AML-193 (cell line): ENCODE measurements at regions not wholly inside any gene's neighbourhood (a gene's known extent, or its start where the extent isn't known, plus 50 kb on each side); places are given as distances from the start of the nearest gene placed in this dataset.

Source experiments
- DNase-seq, 2 experiments: peaks; one replicate each; lab custom pipeline; 2025; lab: John Stamatoyannopoulos, UW

DNA sequence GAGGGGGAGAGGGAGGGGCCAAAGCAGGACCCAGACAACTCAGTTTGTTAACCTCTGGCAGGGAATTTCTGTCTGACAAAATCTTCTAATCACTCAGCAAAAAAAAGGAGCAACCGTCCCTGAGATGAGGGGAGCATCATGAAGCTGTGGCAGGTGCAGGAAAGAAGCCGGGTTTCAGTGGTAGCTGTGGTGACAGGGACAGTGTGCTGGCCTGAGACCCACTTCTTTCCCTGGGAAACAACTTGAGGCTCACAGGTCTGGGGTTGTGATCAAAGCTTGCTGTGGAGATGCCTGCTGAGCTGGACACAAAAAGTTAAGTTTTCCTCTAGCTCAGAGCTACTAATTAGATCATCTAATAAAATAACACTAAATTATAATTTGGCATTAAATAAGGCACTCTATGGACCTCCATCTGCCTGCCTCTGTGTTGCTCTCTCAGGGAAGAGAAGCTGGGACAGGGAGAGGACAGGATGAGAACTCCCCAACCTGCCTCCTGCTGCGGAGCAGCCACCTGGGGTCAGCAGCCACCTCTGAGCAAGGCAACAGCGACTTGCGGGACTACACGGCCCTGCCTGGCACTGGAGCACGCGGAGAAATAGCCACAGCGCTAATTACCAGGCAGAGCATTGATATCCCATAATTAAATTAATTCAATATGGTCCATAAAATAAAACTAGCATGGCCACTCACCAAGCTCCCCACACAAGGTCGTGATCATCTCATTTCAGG, 104.6 kb upstream of the TEX51 start:
- DNase-seq: no peak

DNA sequence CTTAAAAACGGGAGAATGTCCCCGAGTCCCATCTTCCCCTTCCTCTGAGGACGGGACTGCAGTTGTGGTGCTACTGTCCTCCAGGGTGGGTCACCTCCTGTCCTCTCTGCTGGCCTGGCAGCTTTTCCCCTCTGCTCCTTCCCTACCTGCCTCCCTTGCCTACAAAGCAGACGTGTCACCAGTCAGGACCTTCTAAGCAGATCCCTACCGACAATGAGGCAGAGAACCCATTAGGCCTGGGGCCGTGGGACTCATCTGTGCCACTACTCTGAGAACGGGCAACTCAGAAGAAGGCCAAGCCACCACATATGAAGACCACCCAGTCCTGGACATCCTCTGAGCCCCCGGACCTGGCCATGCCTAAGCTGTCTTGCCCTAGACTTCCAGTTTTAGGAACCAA, 103.0 kb upstream of the TEX51 start:
- DNase-seq: no peak

DNA sequence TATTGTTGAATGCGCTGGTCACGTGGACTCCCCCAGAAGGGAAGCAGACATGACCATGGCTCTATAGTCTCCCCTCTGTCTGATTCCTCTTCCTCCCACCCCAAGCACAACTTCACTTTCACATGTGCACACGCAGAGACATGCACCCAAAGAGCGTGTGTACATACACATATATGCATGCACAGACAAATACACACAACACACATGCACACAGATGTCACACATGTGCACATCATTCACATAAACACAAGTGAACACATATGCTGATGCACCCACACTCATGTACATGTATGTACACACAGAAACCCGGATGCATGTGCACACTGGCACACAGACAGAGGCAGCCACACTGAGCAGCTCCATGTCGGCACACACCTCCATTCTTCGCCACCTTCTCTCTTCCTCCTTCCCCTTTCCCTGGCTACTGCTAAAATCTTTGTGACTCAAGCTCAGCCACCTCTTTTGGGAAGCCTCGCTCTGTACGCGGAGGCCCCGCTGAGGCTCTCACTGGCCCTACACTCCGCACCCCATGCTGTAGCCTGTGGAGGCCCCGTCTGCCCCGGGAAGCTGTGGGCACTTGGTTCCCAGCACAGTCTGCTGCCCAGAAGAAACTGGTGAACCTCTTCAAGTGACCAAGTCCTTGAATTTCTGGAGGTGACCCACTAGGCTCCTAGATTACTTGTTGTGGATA, 101.6 kb upstream of the TEX51 start:
- DNase-seq: no peak

DNA sequence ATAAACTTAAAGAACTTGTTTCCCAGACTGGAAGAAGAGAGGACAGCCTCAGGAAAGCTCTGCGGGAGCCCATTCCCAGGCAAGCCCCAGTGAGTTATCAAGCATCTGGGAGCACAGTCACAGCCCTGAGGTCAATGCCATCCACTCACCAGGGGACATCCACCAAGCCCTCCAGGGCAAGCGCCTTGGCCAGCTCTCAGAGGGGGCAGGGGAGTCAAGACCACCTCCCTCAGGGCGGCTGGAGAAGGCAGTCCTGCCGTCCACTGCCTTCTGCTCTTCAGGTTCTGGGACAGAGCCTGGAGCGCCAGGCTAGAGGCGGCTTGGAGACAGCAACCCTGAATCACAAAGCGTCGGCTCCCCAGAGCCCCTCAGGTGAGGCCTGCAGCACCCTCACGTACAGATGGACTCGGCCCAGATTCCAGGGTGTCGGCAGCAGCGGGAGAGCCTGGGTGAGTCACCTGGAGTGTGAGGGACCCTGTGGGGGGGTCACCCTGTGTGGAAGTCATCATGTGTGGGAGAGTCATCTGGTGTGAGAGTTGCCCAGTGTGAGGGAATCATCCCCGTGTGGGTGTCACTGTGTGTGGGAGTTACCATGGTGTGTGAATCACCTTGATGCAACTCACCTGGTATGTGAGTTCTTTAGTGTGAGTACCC, 100.9 kb upstream of the TEX51 start:
- no peak for DNase-seq

DNA sequence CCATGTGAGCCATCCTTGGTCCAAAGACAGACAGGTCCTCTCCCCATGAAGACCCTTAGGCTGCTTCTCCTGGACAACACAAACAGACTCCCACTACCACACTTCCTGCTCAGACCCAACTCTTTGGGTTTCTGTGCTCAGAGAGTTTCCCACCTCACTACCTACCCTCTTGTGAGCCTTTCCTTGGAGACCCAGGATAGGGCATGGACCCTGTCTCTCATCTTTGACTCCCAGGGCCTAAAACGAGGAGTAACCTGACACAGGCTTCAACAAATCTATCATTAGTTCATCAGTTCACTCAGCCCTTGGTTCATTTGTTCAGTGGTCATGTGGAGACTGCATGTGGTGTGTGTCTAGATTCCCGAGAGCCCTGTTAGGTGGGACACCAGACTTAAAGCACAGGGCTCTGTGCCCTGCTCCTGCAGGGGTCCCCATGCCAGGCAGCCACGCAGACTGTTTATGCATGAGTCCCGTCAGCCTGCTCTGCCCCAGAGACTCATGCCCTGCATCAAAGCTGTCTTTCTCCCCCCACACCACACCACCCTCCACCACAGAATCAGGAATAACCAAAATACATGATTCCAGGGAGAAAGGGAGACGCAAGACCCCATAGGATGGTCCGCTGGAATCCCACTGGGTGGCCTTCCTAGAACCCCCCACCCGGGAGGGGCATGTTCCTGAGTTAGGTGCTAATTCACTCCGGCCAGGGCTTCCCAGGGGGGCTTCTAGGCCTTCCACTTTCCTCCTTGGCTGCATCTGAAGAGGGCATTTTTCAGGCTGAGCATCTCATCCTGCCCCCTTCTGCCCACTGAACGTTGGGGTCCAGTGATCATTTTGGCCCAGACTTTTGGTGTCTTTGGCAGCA, 100.2 kb upstream of the TEX51 start:
- DNase-seq: no peak

DNA sequence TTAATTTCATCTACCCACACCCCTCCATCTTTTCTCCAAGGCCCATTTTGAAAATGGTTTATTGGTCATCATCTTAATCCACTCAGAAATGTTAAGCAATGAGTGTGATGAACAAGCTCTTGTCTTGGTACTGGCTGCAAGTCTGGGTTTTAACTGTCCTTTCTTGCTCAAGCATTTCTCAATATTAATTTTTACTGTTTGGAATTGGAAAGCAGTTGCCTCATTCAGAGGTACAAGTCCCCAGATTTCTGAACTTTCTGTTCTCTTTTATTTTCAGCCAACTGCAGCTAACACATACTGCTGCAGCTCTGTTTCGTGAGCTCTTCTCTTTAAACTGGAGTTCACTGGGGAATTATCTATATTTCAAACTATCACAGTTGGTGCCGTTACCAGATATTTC, 99.4 kb upstream of the TEX51 start:
- DNase-seq: no peak

DNA sequence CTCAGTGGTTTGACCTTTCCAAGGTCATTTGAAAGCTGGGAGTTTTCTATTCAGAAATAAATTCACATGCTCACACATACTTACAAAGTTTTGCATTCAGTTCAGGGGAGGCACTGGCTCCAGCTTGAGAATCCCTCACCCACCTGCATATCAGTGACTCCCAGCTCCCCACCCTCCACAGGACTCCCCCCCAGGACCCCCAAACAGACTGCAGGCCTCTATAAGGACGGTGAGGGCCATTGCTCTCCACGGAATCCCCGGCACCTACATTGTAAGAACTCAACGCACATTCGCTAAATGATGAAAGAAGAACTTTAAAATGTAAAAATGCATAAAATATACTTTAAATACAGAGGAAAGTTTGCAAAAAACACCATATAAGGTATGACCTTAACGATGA, 97.2 kb upstream of the TEX51 start:
- no peak for DNase-seq

DNA sequence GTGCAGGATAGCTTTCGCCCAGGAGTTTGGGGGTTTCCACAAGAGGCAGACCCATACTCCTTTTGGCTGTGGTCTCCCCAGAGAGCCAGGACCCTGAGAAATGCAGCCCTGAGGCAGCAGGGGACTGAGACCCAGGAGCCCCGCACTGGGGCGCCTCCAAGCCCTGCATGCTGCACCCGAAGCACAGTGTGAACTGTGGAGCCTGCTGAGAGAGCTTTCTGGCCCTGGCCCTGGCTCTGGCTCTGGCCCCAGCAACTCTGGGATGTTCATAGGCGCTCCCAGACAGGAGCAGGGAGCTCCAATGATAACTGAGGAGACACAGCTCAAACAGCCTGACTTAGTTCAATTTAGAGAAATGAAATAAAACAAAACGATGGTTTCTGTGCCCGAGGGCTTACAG, 96.4 kb upstream of the TEX51 start:
- DNase-seq: no peak

DNA sequence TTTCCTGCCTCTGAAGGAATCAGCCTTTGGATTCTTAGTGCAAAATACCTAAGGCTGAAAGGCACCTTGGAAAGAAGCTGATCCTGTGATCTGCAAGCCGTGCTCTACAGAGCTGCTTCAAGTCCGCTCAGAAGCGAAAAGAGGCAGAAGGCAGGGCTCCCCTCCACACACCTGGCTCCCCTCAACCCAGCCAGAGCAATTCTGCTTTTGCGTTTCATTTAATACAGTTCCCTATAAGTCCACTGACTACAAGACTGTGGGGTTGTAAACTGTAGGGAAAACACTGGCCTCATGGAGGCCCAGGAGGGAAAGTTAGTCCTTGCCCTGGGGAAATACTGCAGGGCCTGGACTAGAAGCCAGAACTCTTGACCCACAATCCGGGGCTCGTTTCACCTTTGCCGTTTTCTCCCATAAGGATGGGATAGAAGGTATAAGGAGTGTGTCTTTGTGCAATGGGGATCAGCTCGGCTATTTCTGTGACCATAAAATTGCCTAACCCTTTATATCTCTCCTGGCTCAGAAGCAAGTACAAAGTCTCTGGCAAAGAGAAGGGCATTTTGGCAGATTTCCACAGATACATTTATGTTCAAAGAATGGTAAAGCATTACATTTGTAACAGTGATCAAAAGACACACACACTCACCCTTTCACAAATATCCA, 95.8 kb upstream of the TEX51 start:
- no peak for DNase-seq

DNA sequence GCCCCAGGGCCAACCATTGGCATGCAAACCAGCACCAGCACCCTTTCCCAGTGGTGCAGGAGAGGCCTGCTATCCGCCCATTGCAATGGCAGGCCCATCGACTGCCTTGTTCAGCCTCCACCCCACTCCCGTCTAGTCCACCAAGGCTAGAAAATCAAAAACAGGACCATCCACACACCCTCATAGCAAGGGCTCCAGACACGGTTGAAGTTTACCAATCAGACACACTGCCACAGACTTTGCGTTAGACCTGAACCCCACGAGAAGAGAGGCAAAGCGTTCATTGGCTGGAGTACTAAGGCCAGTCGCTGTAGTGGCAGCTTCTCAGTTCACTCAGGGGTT, 95.3 kb upstream of the TEX51 start:
- no peak for DNase-seq

DNA sequence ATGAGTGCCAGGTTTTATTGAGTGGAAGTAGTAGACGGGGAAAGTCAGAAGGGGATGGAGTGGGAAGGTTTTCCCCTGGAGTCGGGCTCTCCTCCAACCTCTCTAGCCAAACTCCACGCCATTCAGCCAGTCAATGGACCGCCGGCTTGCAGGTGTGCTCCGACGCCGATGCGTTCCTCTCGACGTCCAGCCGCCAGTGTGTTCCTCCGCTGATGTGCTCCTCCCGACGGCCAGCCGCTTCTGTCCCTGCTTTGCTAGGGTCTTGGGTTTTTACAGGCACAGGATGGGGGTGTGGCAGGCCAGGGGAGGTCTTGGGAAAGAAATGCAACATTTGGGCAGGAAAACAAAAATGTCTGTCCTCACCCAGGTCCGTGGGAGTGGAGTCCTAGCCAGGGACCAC, 94.3 kb upstream of the TEX51 start:
- DNase-seq: no peak

DNA sequence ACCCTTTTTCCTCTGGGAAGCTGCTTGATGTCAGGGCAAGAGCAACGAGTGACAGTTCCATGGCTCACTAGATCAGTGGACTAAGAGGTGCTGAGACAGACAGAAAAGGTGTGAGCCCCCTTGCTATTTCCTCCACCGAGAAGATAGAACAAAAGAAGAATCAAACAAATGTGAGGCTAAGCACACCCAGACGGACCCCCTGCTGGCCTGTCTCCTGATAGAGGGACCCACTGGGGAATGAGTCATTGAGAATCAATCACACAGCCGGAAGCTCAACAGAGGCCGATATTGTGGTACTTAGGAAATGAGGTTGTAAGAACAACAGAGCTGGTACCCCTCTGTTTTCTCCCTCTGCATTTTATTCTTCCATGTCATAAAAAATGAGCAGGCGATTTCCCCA, 89.8 kb upstream of the TEX51 start:
- no peak for DNase-seq

DNA sequence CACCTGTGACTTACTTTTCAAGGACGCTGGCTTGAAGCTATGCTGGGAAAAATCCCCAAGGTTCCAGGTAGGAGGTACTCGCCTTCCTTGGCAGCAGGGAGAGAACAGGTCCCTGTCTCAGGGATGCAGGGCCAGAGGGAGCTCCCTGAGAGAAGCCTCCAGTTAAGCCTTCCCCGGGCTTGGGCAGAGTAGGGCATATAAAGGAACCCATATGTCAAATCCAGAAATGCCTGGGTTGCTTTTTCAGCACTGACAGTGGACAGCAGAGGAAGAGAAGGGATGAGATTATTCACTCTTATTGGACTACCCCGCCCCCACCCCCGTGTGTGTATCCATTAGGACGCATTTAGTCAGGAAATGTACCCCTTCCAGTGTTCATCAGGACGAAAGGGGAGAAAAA, 89.3 kb upstream of the TEX51 start:
- DNase-seq: no peak

DNA sequence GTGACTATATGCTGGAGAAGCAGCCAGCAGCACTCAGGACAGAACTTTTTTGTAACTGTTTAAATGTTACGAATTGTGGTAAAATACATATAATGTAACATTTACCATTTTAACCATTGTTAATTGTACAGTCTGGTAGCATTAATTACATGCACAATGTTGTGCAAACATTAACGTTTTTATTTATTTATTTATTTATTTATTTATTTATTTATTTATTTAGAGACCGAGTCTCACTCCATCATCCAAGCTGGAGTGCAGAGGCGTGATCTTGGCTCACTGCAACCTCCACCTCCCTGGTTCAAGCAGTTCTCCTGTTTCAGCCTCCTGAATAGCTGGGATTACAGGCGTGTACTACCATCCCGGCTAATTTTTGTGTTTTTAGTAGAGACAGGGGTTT, 88.7 kb upstream of the TEX51 start:
- DNase-seq: no peak

DNA sequence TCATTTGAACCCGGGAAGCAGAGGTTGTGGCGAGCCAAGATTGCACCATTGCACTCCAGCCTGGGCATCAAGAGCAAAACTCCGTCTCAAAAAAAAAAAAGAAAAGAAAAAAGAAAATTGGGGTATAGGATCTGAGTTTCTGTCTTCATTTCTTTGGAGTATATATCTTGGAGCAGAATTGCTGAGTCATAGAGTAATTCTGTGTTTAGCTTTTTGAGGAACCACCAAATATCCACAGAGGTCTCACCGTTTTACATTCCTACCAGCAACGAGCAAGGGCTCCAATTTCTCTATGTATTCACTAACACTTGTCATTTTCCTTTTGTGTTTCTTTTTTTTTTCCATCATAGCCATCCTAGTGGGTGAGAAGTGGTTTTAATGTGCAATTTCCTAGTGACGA, 87.6 kb upstream of the TEX51 start:
- no peak for DNase-seq

DNA sequence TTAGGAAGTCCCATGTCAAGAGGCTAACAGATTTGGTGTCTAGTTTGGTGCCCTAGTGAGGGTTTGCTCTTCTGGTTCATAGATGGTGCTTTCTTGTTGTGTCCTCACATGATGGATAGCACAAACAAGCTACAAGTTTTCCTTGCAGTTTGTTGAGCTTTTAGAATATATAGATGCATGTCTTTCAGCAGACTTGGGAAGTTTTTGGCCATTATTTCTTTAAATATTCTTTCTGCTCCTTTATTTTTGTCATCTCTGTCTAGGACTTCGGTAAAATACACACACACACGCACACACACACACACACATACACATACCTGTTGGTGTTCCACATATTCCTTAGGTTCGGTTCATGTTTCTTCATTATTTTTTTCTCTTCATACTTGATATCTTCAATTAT, 81.5 kb upstream of the TEX51 start:
- DNase-seq: no peak

DNA sequence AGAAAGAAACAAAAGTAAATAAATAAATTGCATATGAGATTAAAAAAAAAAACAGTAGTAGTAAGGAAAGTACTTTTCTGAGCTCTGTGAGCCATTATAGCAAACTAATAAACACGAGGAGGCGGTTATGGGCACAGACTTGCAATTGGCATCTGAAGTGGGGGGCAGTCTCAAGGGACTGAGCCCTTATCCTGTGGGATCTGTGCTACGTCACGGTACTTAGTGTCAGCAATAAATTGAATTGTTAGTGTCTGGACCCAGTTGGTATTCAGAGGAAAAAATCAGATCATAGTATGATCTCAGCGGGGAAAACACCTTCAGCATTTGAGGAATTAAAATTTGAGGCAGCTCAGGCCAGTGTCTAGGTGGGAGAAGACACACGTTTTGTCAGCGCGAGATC, 76.6 kb upstream of the TEX51 start:
- DNase-seq: no peak

DNA sequence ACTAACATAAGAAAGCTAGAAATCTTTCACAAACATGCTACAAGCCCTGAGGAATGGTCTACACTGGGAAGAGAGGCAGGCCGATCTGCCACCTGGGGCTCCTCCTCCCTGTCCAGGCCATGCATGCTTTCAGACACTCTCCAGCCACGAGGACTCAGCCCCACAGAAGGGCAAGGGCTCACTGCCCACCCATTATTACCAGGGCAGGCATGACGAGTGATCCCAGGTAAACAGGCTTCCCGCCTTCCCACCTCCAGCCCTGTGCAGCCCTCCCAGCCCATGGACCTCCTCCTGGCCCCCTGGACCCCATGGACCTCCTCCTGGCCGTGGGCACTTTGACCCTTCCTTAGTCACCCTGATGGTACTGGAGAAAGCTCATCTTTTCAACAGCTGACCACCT, 75.8 kb upstream of the TEX51 start:
- DNase-seq: no peak

DNA sequence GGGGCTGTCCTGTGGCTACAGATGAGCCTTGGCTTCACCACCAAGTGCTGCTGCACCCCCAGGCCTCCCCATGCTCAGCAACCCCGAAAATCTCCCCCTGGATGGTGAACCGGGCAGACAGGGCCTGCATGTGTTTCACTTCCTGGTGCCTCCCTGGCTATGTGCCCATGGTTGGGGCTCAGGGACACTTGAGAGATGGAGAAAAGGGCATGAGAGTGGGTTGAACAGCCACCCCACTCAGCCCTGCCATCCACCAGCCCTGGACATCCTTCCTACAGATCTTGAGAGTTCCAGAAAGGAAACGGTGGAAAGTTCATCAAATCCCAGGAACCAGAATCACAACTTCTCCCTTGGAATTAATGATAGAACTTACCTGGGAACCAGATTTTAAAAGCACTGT, 74.7 kb upstream of the TEX51 start:
- DNase-seq: no peak

DNA sequence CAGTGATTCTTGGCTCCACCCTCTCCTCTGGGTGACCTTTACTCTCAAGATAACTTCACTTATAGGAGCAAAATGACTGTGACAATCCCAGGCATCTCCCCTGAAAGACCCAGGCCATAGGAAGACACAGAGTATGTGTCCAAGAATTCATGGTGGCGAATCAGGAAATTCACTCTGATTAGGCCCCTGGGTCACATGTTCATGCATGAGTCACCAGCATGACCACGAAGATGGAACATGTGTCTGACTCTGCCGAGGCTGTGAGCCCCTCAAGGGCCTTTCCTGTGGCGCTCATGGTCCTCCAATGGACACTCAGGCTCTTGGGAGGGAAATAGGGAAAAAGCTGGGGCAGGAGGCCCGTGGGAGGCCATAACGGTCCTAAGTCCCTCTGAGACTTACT, 74.0 kb upstream of the TEX51 start:
- no peak for DNase-seq

DNA sequence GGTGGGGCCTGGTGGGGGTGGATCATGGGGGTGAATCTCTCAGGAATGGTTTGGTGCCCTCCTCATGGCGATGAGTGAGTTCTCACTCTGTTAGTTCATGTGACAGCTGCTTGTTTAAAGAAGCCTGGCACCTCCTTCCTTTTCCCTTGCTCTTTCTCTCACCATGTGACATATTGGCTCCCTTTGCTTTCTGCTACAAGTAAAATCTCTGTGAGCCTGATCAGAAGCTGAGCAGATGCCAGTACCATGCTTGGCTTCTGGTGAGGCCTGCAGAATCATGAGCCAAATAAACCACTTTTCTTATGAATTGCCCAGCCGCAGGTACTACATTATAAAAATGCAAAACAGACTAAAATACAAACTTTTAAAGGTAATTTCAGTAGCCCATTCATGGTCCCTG, 73.4 kb upstream of the TEX51 start:
- DNase-seq: no peak

DNA sequence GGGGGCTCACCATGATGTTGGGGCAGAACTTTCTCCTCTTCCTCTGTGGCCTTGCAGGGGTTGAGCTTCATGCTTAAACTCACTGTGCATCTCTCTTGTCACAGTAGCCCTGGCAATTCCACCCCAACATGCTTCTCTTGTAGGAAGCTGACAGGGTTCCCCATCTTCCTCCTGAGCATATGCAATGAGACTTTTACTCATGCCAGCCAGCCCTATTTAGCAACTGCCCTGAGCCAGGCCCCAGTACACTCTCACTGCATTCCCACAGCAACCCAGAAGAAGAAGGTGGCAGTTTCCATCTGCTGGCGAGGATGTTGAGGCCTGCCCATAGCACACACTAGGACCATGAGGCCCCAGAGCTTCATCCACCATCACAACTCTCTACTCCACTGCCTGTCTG, 72.2 kb upstream of the TEX51 start:
- no peak for DNase-seq
